ENCODE measurements at regions not wholly inside any gene's neighbourhood (a gene's known extent, or its start where the extent isn't known, plus 50 kb on each side); places are given as distances from the start of the nearest gene placed in this dataset.

DNA sequence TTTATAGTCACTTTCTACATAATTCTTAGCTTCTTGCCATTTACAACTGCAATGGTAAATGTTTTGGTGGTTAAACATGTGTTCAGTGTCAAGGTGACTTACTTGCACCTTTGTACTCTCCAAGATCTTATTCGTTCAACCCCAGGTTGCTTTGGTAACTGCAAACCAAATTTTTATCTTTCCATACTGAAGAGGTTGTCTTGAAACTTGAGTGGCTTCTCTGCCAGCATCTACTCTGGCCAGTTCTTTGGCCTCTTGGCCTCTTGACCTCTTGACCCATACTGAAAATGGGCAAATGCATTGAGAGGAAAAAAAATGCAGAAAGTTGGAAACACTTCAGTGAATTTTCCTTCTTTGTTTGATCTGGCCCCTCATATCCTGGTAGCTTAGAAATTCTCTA lies 88.0 kb upstream of the LRRC7 start:
- ChIA-PET POLR2A (no interaction called here), CTCF (no interaction called here)
- Mint-ChIP-seq H3K36me3 (no peaks in the 10 kb centered on the region), H3K27ac (no peak overlapping the region), H3K4me3 (no peak overlapping the region), H3K9me3 (no peaks in the 10 kb centered on the region), H3K27me3 (ENCODE audit: low read depth) (no peaks in the 10 kb centered on the region), H3K4me1 (no peaks in the 10 kb centered on the region)
- ATAC-seq = no peak
- no peak for DNase-seq (ENCODE audit: low spot score)
- TF ChIP-seq ZNF219 (CRISPR knock-in tag; IDR thresholded peaks at IDR 0.05; ENCODE audit: borderline replicate concordance) = no peak
- no peak for TF ChIP-seq ZNF232 (CRISPR knock-in tag; IDR thresholded peaks at IDR 0.05)
- TF ChIP-seq CBFB (CRISPR knock-in tag; IDR thresholded peaks at IDR 0.05; ENCODE audit: low read depth) = no peak
- no peak for TF ChIP-seq SOX15 (CRISPR knock-in tag; IDR thresholded peaks at IDR 0.05)
- TF ChIP-seq KAT7 (CRISPR knock-in tag; IDR thresholded peaks at IDR 0.05; ENCODE audit: borderline replicate concordance) = no peak
- TF ChIP-seq SMAD4 (CRISPR knock-in tag; IDR thresholded peaks at IDR 0.05) = no peak
- TF ChIP-seq GABPB1 (CRISPR knock-in tag; IDR thresholded peaks at IDR 0.05) = no peak
- no peak for TF ChIP-seq ATF1 (CRISPR knock-in tag; IDR thresholded peaks at IDR 0.05)
- TF ChIP-seq NR3C1 (CRISPR knock-in tag; conservative IDR thresholded peaks at IDR 0.05; ENCODE audit: low read depth) = no peak
- no peak for TF ChIP-seq GTF2I (CRISPR knock-in tag; conservative IDR thresholded peaks at IDR 0.05)
- TF ChIP-seq, protein P1, sequence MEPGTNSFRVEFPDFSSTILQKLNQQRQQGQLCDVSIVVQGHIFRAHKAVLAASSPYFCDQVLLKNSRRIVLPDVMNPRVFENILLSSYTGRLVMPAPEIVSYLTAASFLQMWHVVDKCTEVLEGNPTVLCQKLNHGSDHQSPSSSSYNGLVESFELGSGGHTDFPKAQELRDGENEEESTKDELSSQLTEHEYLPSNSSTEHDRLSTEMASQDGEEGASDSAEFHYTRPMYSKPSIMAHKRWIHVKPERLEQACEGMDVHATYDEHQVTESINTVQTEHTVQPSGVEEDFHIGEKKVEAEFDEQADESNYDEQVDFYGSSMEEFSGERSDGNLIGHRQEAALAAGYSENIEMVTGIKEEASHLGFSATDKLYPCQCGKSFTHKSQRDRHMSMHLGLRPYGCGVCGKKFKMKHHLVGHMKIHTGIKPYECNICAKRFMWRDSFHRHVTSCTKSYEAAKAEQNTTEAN (CRISPR knock-in tag; IDR thresholded peaks at IDR 0.05) = no peak
- TF ChIP-seq, protein P2, sequence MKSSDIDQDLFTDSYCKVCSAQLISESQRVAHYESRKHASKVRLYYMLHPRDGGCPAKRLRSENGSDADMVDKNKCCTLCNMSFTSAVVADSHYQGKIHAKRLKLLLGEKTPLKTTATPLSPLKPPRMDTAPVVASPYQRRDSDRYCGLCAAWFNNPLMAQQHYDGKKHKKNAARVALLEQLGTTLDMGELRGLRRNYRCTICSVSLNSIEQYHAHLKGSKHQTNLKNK (CRISPR knock-in tag; IDR thresholded peaks at IDR 0.05) = no peak
- no peak for TF ChIP-seq IRF2 (CRISPR knock-in tag; IDR thresholded peaks at IDR 0.05; ENCODE audit: borderline replicate concordance, low read depth)
- TF ChIP-seq, protein P3, sequence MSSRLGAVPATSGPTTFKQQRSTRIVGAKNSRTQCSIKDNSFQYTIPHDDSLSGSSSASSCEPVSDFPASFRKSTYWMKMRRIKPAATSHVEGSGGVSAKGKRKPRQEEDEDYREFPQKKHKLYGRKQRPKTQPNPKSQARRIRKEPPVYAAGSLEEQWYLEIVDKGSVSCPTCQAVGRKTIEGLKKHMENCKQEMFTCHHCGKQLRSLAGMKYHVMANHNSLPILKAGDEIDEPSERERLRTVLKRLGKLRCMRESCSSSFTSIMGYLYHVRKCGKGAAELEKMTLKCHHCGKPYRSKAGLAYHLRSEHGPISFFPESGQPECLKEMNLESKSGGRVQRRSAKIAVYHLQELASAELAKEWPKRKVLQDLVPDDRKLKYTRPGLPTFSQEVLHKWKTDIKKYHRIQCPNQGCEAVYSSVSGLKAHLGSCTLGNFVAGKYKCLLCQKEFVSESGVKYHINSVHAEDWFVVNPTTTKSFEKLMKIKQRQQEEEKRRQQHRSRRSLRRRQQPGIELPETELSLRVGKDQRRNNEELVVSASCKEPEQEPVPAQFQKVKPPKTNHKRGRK (CRISPR knock-in tag; IDR thresholded peaks at IDR 0.05; ENCODE audit: borderline replicate concordance) = no peak
- no peak for TF ChIP-seq OVOL2 (CRISPR knock-in tag; IDR thresholded peaks at IDR 0.05; ENCODE audit: borderline replicate concordance)
- no peak for TF ChIP-seq NR2C2 (CRISPR knock-in tag; IDR thresholded peaks at IDR 0.05)
- no peak for TF ChIP-seq FOXK1 (CRISPR knock-in tag; IDR thresholded peaks at IDR 0.05)

DNA sequence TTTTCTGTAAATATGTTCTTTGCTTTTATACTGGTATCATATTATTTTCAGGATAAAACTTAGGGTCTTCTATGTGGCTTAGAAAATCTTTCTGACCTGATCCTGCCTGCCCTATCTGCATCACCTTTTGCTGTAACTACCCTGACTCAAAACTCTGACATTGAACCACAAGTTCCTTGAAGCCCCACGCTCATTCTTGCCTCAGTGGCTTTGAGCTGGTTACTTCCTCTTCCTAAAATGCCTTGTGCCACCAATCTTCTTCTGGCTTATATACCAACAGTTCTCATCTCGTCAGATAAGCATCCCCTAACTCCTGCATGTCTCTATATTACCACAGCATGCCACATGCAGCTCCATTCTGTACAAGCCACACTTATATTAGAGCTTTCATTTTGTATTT lies 84.5 kb upstream of the LRRC7 start:
- TF ChIP-seq ZNF232 (CRISPR knock-in tag; IDR thresholded peaks at IDR 0.05) = no peak
- CTCF ChIA-PET = no interaction called here
- H3K4me3 Mint-ChIP-seq = no peak overlapping the region
- POLR2A ChIA-PET = no interaction called here
- H3K27me3 Mint-ChIP-seq (ENCODE audit: low read depth) = no peaks in the 10 kb centered on the region
- peaks cover 9% of the 10 kb centered on the region for H3K36me3 Mint-ChIP-seq
- no peak for ATAC-seq
- no peak for DNase-seq (ENCODE audit: low spot score)
- no peak overlapping the region for H3K27ac Mint-ChIP-seq
- peaks cover 14% of the 10 kb centered on the region for H3K9me3 Mint-ChIP-seq
- H3K4me1 Mint-ChIP-seq = peaks cover 2% of the 10 kb centered on the region

DNA sequence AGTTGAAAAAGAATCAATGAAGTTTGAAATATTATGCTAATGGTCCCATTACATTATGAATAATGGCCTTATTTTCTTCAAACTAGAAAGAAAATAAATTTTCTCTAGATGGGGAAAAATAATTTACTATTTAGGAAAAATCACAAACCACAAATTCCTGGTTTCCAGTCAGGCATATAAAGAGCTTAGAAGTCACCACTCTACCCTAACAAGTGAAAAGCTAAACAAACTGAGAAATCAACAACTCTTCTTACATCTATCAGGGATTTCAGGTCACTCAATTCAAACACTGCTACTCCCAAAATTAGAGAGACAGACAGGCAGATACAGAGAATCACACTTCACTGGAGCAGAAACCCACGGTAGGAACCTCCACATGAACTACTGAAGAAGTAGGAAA lies 82.1 kb upstream of the LRRC7 start:
- Mint-ChIP-seq H3K36me3 (peaks cover 9% of the 10 kb centered on the region), H3K9me3 (peaks cover 14% of the 10 kb centered on the region), H3K4me1 (peaks cover 11% of the 10 kb centered on the region), H3K4me3 (no peak overlapping the region), H3K27me3 (ENCODE audit: low read depth) (no peaks in the 10 kb centered on the region), H3K27ac (no peak overlapping the region)
- DNase-seq (ENCODE audit: low spot score) = no peak
- ChIA-PET CTCF (no interaction called here), POLR2A (no interaction called here)
- no peak for ATAC-seq
- TF ChIP-seq TCF7 (CRISPR knock-in tag; IDR thresholded peaks at IDR 0.05; ENCODE audit: low read depth) (no peak), ZNF396 (CRISPR knock-in tag; IDR thresholded peaks at IDR 0.05; ENCODE audit: borderline replicate concordance) (no peak), GRHL2 (CRISPR knock-in tag; IDR thresholded peaks at IDR 0.05; ENCODE audit: insufficient replicate concordance, severe bottlenecking) (no peak), ZNF671 (CRISPR knock-in tag; IDR thresholded peaks at IDR 0.05) (no peak), ATF1 (CRISPR knock-in tag; IDR thresholded peaks at IDR 0.05) (no peak), TP53 (CRISPR knock-in tag; IDR thresholded peaks at IDR 0.05) (no peak), TEAD4 (CRISPR knock-in tag; IDR thresholded peaks at IDR 0.05) (no peak), SOX15 (CRISPR knock-in tag; IDR thresholded peaks at IDR 0.05) (no peak)
- TF ChIP-seq, protein P4, sequence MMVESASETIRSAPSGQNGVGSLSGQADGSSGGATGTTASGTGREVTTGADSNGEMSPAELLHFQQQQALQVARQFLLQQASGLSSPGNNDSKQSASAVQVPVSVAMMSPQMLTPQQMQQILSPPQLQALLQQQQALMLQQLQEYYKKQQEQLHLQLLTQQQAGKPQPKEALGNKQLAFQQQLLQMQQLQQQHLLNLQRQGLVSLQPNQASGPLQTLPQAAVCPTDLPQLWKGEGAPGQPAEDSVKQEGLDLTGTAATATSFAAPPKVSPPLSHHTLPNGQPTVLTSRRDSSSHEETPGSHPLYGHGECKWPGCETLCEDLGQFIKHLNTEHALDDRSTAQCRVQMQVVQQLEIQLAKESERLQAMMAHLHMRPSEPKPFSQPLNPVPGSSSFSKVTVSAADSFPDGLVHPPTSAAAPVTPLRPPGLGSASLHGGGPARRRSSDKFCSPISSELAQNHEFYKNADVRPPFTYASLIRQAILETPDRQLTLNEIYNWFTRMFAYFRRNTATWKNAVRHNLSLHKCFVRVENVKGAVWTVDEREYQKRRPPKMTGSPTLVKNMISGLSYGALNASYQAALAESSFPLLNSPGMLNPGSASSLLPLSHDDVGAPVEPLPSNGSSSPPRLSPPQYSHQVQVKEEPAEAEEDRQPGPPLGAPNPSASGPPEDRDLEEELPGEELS (CRISPR knock-in tag; IDR thresholded peaks at IDR 0.05) = no peak
- TF ChIP-seq, protein P3 (CRISPR knock-in tag; IDR thresholded peaks at IDR 0.05; ENCODE audit: borderline replicate concordance) = no peak

All from WTC11 (cell line).